Stimulated activated CD8-positive, alpha-beta memory T cell treated with anti-CD3 and anti-CD28 coated beads, Interleukin-12 subunit alpha, Interleukin-12 subunit beta, amount 100 ng/mL, for 1 hour (primary cell): ENCODE measurements at regions not wholly inside any gene's neighbourhood (a gene's known extent, or its start where the extent isn't known, plus 50 kb on each side); places are given as distances from the start of the nearest gene placed in this dataset.

Experiments used
- DNase-seq: peaks from one replicate; pipeline ENCODE4 v3.0.0-alpha.2; 2020; ENCODE audit warnings: low read depth

DNA sequence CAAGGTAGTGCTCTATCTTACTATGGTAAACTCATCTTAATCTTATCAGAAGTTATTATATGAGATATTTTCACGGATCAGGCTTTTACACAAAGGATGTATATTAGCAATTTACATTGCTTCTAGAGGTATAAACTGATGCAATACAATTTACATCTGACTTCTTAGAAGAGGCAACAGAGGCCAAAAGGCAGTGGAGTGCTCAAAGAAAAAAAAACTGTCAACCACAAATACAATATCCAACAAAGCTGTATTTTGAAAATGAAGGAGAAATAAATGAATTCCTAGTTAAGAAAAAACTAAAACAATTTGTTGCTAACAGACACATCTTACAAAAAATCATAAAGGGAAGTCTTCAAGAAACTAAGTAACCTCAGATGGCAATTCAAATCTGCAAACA lies 1031.5 kb upstream of the CNTNAP5 start:
- DNase-seq = no peak

DNA sequence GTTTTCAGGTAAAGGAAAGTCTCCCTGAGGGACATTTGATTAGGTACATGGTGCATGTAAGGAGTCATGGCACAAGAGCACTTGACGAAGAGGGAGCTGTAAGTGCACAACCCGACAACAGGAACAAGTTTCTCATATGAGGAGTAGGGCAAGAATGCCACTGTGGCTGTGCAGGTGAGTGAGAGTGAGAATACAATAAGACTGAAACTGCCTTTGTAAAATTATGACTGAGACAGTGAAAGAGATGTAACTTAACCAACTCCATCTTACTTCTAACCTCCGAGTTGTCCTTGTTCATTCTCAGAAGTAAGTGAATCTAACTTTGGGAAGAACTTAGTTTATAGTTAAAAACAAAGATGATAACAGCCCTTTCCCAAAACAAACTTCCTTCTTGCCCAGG lies 1025.8 kb upstream of the CNTNAP5 start:
- DNase-seq = no peak

DNA sequence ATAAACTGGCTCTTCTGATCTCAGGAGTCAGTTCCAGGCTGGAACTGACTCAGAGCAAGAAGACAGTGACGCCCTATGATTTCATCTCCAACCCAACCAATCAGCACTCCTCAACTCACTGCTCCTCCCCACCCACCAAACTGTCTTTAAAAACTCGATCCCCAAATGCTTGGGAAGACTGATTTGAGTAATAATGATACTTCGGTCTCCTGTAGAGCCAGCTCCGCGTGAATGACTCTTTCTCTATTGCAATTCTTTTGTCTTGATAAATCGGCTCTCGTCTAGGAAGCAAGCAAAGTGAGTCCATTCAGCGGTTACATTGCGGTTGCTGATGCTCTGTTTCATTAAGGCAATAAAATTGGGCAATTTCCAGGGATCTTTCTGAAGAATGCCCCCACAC lies 1025.3 kb upstream of the CNTNAP5 start:
- DNase-seq = no peak

DNA sequence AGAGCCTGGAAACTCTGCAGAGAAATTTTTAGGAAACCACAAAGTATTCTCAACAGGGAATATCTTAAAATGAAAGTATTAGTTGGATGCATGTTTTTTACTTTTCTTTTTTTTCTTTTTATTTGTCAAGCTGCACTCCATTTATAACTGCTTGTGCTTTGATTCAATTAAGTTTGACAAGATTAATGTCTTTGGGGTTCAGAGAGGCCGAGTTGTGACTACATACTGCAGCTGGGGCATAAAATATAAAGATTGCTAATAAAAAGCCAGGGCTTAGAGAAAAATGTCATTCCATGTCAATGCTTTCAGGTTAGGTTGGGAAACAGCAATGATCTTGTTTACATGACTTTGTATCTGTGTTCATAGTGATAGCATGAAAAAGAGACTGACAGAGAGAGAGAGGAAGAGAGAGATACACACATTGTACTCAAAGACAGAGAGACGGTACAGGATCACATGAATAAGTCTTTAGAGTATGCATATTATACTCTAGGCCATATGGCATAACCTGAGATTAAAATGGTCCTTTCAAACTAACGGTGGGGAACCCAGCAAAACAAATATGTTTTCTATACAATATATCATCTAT lies 1022.3 kb upstream of the CNTNAP5 start:
- no peak for DNase-seq

DNA sequence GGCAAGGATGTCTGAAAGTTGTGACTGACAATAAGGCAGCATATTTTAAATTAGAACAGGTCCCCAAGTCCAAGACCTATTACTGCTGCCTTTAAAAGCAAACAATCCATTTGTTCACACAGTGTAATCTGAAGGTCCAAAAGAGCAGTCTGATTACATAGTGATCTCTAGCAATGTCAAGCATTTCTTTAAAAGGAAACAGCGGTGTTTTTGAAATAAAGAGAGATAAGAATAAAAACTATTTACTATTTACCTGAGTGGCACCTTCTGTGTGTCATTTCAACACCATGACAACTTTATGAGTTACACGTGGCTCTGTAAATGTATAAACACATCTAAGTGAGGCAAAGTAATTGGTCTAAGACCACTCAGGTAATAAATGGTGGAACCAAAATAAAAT lies 1009.9 kb upstream of the CNTNAP5 start:
- no peak for DNase-seq

DNA sequence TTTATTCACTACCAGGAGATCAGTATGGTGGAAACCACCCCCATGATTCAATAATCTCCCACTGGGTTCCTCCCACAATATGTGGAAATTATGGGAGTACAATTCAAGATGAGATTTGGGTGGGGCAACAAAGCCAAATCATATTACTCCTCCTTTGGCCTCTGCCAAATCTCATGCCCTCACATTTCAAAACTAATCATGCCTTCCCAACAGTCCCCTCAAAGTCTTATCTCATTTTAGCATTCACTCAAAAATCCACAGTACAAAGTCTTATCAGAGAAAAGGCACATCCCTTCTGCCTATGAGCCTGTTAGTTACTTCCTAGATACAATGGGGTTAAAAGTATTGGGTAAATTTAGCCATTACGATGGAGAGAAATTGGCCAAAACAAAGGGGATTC lies 989.5 kb upstream of the CNTNAP5 start:
- no peak for DNase-seq

DNA sequence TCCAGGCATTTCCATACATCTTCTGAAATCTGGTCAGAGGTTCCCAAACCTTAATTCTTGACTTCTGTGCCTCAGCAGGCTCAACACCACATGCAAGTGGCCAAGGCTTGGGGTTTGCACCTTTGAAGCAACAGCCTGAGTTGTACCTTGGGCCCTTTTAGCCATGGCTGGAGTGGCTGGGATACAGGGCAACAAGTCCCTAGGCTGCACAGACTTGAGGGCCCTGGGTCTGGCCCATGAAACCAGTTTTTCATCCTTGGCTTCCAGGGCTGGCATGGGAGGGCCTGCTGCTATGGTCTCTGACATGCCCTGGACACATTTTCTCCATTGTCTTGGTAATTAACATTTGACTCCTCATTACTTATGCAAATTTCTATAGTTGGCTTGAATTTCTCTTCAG lies 988.8 kb upstream of the CNTNAP5 start:
- no peak for DNase-seq

DNA sequence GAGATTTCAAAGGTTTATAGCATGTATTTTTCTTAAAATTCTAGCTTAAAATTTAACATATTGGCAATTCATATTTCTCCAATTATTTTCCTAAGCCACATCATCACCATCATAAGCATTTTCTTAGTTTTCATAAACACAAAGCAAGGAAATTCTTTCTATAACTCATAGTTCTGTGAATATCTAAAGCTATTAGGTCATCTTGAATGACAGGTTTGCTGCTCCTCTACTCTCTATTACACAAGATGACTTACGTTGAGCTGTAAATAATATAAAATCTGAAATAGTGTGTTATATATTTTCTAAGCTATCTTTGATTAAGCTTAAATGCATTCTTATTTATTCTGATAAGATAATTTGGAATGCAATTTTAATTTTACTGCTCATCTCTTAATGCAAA lies 984.6 kb upstream of the CNTNAP5 start:
- no peak for DNase-seq

DNA sequence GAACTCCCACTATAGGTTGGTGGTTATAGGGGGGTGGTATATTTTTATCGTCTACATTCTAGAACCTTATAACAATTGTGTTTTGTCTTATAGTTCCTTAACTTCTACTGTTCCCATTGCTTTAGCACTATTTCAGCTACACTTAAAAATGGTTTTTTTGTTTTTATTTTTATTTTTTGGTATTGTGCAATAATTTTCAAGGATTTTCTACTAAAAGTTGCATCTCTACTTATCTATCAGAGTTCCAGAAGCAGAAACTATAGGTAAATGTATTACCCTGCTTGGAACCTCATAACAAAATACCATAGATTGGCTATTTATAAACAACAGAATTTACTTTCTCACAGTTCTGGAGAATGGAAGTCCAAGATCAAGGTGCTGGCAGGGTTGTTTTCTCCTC lies 981.6 kb upstream of the CNTNAP5 start:
- no peak for DNase-seq

DNA sequence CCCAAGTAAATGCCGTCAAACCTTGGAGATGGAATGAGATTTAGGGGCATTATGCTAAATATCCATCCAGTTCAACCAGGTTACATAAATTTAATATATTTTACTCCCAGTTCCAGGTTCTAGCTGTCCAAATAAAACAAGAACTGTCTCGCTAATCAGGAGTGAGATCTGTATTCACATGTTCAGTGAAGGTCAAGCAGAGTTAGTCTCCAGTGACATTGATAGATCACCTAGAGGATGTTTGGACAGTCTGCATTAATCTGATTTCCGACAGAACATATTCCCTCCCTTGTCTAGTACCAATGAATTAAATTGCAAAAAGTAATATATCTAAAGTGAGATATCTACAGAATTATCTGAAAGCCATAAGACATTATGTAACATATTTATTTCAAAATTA lies 979.4 kb upstream of the CNTNAP5 start:
- no peak for DNase-seq

DNA sequence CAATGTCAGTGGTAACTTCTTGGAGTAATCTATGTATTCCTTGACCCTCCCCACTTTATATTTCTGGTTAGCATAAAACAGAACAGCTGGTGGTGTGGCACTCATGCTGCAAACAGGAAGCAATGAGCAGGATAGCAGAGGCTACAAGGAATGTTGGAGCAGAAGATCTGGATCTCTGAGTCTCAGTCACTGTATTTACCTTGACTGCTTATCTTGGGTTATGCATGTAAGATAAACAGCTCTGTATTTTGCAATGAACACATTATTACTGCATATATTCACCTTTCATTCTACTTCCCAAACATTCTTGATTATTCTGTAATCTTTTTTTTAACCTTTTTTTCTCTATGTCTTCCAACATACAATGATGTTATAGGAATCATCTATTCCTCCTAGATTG lies 977.9 kb upstream of the CNTNAP5 start:
- no peak for DNase-seq

DNA sequence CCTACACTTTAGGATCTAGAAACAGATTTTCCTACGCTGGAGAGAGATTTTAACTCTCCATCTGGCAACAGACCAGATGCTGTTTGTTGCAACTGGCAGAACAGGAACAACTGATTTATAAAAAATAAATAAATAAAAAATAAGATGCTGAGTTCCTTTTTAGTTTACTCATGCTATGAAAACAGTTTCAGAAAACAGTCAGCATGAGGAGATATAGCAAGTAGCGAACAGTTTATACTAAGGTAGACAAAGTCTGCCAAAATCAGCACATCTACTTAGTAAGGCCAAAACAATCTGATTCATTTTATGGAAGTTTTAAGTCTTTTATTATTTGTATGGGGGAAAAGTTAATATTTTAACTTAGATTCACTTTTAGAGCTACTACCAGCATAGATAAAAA lies 974.0 kb upstream of the CNTNAP5 start:
- DNase-seq = no peak

DNA sequence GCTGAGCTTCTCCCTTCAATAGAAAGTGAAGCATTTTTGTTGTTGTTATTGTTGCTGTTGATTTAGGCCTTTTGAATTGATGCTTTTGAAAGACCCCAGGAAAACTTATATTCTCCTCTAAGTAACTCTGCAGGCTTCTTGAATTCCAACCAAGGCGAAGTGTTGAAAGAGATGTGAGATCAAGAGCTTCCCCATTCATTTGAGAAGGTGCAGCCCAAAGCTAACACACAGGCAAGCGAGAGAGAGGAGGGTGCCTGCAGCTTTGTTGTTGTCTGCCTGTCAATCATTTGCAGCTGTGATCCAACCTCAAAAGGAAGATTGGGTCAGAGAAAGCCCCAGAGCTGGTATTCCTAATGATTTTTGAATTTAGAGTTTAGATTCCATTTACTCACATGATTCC lies 963.6 kb upstream of the CNTNAP5 start:
- no peak for DNase-seq

DNA sequence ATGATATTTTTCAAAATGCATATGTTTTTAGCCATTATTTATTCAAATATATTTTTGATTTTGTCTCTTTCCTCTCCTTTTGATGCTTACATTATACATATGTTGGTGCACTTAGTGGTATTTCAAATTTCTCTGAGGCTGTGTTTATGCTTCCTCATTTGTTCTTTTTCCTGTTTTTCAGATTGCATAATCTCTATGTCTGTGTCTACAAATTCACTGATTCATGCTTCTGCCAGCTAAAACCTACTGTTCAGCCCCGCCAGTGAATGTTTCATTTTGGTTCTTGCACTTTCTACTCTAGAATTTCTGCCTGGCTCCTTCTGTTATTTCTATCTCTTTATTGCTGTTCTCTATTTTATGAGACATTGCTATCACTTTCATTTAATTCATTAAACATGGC lies 951.7 kb upstream of the CNTNAP5 start:
- DNase-seq = no peak

DNA sequence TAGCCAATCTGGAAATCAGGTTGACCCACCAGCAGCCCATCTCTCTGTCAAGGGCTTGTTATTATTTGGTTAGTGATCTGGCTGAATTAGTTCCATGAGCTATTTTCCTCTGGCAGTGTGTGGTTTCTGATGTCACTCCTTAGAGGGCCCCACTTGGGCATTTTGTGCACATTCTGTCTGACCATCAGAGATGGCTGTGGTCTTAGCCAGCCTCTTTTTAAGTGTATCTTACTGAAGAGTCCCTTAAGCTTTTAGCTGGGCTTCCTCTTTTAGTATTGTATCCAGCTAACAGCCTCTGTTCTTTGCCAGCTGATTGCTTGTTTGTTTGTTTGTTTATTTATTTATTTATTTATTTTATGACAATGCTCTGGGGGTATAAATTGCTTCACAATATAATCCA lies 951.1 kb upstream of the CNTNAP5 start:
- no peak for DNase-seq

DNA sequence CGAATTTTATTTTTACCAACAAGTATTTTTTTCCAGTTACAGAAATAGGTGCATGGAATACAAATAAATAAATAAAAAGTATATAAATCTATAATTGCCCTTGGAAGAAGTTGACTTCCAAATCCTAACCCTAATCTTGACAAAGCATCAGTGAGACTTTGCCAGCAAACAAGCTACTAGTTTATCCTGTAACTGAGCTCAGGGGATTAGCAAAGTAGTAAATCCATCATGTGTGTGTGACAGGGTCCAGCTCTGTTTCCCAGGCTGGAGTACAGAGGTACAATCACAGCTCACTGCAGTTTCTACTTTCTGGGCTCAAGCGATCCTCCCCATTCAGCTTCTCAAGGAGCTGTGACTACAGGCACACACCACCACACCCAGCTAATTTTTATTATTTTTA lies 948.0 kb upstream of the CNTNAP5 start:
- no peak for DNase-seq

DNA sequence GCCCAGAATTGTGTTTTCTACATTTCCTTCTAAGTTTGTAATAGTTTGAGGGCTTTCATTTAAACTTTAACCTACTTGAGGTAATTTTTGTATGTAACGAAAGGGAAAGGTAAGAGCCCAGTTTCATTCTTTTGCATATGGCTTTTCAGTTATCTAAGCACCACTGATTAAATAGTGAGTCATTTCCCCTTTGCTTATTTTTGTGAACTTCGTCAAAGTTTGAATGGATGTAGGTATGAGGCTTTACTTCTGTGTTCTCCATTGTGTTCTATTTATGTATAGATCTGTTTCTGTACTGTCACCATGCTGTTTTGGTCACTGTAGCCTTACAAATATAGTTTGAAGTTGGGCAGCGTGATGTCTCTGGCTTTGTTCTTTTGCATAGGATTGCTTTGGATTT lies 944.8 kb upstream of the CNTNAP5 start:
- DNase-seq = no peak

DNA sequence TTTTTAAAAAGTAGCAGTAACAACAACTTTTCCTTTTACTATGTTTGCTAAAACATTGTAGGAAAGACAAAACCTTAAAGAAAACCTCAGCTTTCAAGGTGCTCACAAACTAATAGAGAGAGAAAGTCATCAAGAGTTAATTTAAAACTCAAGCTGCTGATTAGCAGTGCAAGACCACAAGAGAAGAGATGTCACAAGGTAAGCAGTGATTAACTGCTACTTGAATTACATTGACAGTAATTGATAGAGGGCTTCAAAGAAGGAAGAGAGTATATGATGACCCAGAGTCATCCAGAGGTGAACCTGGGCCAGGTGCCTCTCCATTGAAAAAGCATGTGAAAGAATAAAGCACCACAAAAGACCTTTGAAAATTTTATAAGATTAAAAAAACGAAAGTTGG lies 939.6 kb upstream of the CNTNAP5 start:
- no peak for DNase-seq

DNA sequence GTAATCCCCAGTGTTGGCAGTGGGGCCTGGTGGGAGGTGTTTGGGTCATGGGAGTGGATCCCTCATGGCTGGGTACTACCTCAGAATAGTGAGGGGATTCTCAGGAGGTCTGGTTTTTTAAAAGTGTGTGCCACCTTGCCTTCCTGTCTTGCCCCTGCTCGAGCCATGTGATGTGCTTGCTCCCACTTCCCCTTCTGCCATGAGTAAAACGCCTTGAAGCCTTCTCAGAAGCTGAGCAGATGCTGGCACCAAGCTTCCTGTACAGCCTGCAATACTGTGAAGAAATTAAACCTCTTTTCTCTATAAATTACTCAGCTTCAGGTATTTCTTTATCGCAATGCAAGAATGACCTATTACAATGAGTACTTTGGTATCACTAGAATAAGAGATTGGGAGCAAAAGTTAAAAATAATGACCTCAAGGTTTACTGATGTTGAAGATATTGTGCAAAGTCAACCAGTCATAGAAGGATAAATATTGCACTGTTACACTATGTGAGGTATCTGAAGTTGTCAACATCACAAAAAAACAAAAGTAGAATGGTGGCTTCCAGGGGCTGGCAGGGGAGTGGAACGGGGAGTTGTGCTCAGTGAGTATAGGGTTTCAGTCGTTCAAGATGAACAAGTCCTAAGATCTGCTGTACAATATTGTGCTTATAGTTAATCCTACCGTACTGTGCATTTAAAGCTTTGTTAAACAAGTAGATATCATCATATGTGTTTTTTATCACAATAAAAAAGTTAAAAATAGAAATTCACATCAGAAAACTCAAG lies 938.3 kb upstream of the CNTNAP5 start:
- no peak for DNase-seq

DNA sequence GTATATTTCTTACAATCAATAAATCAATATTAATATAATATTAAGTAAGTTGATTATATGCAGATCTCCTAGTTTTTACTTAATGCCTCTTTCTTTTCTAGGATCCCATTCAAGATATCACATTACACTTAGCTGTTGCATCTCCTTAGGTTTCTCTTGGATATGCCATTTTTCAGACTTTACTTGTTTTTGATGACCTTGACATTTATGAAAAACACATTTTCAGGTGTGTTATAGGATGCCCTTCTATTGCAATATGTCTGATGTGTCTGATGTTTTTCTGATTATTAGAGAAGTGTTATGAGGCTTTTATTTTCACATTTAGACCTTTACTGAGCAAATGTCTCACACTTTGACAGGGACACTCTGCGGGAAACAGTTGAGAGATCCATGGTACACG lies 933.6 kb upstream of the CNTNAP5 start:
- no peak for DNase-seq

DNA sequence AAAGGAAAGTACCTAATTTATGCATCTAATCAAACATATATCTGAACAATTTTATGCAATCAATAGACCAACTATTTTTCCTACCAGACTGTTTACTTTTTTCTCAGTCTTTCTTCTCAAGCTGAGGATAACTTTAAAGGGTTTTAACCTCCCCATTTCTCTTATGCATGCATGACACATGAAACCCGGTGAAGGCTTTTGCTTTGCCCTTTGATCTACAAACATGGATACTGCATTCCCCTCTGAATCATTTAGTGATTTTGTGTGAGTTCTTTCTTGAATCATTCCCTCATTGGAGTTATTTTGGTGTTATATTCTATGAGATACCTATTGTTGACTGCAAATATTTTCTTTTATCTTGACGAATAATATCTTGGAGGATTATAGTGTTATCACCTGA lies 931.9 kb upstream of the CNTNAP5 start:
- DNase-seq = no peak

DNA sequence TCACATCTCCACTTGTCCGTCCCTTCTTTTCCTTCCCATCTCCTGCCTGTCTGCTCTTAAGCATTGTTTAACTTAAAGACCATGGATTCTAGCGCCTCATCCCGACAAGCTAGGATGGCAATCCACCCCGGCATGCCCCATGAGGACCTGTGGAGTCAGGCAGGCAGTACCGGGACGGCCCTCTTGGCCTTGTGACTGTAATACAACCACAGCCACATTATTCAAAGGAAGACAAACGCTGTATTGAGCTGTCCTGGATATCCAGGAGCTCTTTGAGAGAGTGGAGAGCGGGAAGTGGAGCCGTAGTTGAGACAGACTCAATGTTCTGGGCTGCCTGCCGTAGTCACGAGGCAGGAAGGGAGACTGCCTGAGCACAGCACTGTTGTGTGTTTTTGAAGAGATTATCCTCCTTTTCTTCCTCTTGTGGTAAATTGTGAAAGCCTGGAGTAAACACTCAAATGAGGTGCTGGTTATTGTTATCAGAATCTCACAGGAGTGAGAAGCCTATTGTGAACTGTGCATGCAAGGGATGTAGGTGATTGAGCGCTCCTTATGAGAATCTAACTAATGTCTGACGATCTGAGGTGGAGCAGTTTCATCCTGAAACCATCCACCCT lies 929.8 kb upstream of the CNTNAP5 start:
- no peak for DNase-seq

DNA sequence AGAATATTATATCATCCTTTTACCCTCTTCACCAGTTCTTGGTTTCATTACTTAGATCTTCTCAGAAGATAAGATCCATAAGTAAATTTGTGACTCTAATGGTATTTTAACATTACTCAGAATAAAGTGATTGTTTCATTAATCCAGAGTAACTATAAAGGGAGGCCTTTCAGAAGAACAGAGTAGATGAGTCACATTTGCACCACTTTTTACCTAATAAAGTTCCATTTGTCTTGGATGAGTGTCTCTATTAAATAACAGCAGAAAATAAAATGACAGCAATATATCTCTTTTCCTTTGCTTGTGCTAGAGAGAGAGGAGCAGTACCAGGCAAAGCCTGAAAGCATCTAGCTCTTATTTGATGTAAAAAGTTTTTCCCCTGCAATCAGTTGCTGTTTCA lies 926.5 kb upstream of the CNTNAP5 start:
- DNase-seq = no peak

DNA sequence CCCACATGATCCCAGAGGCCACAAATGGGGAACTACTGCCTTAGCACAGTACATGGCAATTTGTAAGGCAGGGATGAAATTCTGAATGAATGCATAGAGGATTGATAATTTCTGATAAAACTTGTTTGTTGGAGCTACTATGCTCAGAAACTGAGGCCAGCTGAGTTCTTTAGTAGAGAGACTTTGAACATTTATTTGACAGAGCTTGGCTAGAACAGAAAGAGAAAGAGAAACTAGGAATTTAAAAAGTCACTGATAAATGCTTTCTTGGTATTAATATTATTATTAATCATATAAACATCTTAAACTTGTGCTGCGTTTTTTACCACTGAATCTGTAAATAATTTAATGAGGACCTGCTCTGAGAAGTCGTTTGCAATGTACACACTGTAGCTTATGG lies 923.7 kb upstream of the CNTNAP5 start:
- no peak for DNase-seq
